ENCODE measurements at regions not wholly inside any gene's neighbourhood (a gene's known extent, or its start where the extent isn't known, plus 50 kb on each side); places are given as distances from the start of the nearest gene placed in this dataset.

- TF ChIP-seq TAF1 (IDR thresholded peaks at IDR 0.05; ENCODE audit: low read depth, low read length) (no peak), POLR2A (IDR thresholded peaks at IDR 0.05; ENCODE audit: low read depth, low read length) (no peak), POLR2AphosphoS5 (IDR thresholded peaks at IDR 0.05; ENCODE audit: low read depth, low read length) (no peak)
Measured at GRCh38 chr2:8597559-8598225, 84.2 kb upstream of the ID2 start.

All from GM12891 (cell line).